Epithelial cell of esophagus (primary cell): ENCODE measurements at regions not wholly inside any gene's neighbourhood (a gene's known extent, or its start where the extent isn't known, plus 50 kb on each side); places are given as distances from the start of the nearest gene placed in this dataset.

Experiments
- DNase-seq: peaks from one replicate; pipeline ENCODE4 v3.0.0; 2010; ENCODE audit warnings: low read depth
- H3K4me3 ChIP-seq: 2 replicates; pipeline ENCODE4 v1.5.1; 2011; ENCODE audit warnings: mild to moderate bottlenecking, low read length, control low read depth
- TF ChIP-seq, protein P1 (sequence below): IDR thresholded peaks from 2 replicates; pipeline ENCODE4 v1.5.1; 2011; ENCODE audit warnings: low read depth, mild to moderate bottlenecking, low read length, control low read depth, inconsistent platforms; ENCODE audit not compliant: insufficient read depth; ENCODE audit errors: missing control alignments

DNA sequence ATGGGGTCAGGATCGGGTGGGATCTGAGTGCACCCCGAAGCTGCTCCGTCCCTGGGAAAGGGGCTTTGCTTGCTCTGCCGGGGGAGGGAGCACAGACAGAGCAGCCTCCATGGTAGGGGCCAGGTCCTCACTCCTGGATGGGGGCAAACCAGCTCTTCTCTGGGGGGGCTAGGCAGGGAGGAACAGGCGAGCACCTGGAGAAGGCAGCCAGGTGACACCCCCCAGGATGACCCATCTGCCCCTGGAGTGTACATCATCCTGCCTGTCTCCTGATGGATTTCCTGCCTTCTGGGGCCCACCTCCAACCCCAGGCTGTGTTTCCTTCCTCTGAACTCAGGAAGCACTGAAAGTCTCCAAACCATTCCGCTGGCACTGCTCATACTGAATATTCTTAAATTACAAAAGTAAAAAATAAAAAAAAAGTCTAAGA is 248.0 kb downstream of the RHOU start:
- TF ChIP-seq, protein P1, sequence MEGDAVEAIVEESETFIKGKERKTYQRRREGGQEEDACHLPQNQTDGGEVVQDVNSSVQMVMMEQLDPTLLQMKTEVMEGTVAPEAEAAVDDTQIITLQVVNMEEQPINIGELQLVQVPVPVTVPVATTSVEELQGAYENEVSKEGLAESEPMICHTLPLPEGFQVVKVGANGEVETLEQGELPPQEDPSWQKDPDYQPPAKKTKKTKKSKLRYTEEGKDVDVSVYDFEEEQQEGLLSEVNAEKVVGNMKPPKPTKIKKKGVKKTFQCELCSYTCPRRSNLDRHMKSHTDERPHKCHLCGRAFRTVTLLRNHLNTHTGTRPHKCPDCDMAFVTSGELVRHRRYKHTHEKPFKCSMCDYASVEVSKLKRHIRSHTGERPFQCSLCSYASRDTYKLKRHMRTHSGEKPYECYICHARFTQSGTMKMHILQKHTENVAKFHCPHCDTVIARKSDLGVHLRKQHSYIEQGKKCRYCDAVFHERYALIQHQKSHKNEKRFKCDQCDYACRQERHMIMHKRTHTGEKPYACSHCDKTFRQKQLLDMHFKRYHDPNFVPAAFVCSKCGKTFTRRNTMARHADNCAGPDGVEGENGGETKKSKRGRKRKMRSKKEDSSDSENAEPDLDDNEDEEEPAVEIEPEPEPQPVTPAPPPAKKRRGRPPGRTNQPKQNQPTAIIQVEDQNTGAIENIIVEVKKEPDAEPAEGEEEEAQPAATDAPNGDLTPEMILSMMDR = no peak
- no peak for DNase-seq
- H3K4me3 ChIP-seq = no peak overlapping the region

DNA sequence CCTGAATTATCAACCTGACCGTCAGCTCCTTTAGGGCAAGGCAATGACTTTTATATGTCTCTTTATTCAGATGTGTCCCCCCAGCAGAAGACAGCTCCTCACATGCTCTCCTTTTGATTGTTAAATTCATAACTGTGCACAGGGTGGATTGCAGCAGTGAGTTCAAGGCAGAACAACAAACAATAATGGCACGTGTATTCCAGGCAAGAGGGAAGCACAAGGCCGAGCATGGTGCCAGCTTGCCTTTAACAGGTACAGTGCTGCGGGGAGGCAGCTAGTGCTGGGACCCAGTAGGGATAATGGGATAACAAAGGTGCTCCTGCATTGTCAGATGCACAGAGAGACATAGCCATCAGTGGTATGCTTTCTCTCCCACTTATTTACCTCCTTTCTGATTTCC is 248.4 kb downstream of the RHOU start:
- TF ChIP-seq, protein P1 = no peak
- no peak overlapping the region for H3K4me3 ChIP-seq
- no peak for DNase-seq

DNA sequence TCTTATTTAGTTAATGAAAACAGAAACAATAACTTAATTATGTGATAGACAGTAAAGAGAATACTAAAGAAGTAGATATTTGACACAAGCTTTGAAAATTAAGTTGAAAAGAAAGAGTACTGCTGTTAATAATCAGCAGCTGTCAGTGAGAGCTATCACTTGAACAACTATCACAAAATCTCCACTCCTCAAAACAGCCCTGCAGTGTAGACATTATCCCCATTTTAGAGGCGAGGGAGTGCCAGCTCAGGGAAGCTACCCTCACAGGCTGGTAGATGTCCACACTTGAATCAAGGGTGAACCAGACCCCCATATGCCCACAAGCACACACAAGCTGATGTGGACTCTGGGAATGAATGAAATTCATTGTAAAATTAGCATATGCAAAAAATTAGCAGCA is 248.8 kb downstream of the RHOU start:
- DNase-seq = no peak
- H3K4me3 ChIP-seq = no peak overlapping the region
- TF ChIP-seq, protein P1 = no peak

DNA sequence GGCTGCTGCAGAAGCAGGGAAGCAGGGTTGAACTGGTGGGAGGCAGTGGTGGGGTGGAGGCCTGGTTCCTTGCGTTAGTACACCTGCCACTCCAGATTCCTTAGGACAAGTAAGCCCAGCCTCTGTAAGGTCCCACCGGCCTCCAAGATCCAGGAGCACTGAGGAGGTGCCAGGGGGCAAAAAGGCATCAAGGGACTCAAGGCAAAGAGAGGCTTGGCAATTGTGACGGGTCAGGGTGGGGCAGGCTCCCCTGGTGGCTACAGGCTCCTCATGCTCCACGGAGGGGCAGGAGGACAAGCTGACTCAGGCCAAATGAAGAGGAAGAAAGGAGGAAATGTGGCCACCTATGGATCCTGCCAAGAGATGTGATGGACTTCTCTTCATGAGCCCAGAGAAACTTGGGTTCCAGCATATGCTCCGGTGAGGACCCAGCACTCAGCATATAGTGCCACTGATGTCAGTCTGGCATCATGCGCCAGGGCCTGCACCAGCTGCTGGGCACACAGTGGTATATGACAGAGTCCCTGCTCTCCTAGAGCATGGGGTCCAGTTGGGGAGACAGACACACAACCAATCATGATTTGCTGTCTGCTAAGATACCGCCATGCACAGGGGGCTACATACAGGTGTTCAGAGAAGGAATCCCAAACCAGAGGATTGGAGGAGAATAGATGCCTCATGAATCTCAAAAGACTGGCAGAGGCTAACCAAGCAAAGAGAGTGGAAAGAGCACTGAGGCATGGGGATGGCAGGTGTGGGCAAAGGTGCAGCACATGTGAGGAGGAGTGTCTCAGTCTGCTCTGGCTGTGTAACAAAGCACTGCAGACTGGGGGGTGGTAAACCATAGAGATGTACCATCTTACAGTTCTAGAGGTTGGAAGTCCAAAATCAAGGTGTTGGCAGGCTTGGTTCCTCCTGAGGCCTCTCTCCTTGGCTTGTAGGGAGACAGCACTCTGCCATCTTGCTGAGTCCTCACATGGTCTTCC is 249.7 kb downstream of the RHOU start:
- DNase-seq = no peak
- TF ChIP-seq, protein P1 = no peak
- no peak overlapping the region for H3K4me3 ChIP-seq

DNA sequence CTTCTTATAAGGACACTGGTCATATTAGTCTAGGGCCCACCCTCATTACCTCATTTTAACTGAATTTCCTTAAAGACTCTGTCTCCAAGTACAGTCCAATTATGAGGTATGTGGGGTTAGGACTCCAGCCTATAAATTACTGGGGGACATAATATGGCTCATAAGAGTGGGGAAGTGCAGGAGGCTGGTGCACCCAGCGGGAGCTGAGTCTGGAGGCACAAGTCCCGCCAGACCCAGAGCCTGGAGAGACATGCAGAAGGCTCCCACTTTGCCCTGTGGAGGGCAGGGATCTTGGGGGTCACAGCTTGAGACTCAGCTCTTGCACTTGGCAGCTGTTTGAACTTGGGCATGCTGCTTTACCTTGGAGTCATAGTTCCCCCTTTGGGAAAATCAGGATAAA is 250.4 kb downstream of the RHOU start:
- no peak for DNase-seq
- H3K4me3 ChIP-seq = no peak overlapping the region
- TF ChIP-seq, protein P1 = no peak

DNA sequence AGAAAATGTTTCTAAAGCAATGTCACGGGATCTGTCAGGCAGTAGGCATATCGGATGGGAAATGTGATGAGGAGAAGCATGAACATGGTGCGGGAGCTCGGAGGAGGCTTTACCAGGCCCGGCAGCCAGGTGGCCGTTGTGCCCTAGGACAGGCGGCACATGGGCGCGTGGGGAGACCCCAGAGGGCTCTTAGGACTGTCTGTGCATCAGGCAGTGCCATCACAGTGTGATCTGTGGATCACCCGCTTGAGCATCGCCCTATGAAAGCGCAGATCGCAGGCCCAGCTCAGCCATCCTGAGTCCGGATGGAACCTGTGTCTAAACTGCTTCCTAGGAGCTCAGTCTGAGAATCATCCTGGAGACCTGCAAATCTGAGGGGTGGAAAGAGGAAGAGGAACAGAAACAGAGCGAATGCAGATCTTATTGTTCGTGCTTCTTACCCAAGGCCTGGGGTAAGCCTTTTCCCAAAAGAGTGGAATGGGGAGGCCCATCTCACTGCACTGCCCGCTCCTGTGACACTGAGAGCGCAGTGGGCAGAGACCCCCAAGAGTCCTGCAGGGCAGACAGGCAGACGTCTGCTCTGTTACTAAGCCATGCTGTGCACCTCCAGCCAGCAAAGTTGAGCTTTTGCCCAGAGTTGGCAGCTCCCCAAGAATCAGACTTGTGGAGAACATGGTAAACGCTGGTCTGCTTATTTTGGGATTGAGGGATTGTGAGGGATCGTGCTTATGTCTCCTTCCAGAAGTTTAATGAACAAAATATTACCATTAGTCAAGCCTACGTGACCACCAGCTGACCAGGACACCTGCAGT is 251.0 kb downstream of the RHOU start:
- no peak overlapping the region for H3K4me3 ChIP-seq
- DNase-seq = no peak
- TF ChIP-seq, protein P1 = no peak
